ENCODE measurements at regions not wholly inside any gene's neighbourhood (a gene's known extent, or its start where the extent isn't known, plus 50 kb on each side); places are given as distances from the start of the nearest gene placed in this dataset.

GRCh38 chr2:59302683-59303082, 1061.6 kb upstream of the FANCL start:
- no peak for DNase-seq (ENCODE audit: low read depth in 2 of 3, low spot score in 1 of 3)

DNA sequence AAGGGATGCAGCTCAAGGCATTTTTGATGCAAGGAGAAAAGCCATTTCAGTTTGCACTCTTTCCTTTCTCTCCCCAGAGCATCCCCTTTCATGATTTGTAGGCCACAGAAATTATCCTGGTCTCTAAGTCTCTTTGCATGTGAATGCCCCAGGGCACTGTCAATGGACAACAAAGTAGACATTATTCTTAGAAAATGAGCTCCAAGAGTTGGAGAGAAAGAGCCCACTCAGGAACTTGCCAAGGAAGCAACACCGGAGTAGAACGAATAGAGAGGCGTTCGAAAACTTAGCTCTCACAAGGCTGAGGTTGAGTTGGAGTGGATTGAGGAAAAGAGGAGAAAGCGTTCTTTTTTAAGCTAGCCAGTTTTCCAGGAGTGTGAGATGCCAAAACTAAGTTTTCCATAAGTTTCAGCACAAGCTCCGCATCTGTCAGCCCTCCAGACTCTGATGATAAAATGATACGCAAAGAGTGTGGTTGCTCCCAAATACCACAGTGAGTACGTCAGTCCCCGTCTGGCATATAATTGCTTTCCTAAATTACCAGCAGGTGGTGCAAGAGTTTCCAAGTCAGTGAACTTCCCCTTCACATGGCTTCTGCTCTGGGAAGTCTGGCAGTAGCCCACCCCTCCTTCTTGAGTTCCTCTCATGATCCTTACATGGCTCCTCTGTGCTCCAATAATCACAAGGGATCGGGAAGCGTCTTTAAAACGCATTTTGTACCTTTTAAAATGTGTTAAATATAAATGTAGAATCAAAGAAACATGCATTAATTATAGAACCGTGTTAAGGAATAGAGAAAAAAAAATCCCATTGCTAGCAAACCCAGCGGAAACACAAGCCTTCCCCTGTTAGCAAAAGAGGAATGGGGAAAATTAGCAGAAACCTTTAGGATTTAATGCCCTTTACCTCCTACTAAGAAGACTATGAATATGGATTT, 1060.6 kb upstream of the FANCL start:
- peak in 1 of 3 donors; percentile 15 for DNase-seq (ENCODE audit: low read depth in 2 of 3, low spot score in 1 of 3)

DNA sequence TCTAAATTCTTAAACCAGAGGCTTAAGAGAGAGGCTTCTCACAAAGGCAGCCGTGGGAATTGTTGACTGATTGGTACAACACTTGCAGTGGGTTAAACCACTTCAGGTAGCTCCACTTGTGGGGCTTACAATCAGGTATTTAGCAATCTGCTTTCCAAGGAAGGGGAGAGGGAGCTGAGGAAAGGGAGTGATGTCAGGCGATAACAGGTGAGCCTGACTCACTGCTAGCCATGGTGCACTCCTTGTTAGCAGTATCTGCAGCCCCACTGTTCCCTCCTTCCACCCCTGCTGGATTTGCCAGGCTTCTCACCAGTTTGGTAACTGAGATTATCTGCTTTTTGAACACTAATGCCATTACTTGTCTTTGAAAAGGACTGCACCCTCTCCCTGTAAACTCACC, 1056.7 kb upstream of the FANCL start:
- DNase-seq (ENCODE audit: low read depth in 2 of 3, low spot score in 1 of 3), result no peak

- DNase-seq (ENCODE audit: low read depth in 2 of 3, low spot score in 1 of 3), result no peak
These were observed 1055.2 kb upstream of the FANCL start for GRCh38 chr2:59296279-59296678.

- no peak for DNase-seq (ENCODE audit: low read depth in 2 of 3, low spot score in 1 of 3)
These were observed 1054.5 kb upstream of the FANCL start for GRCh38 chr2:59295524-59296162.

- DNase-seq (ENCODE audit: low read depth in 2 of 3, low spot score in 1 of 3), result no peak
These were observed 1047.6 kb upstream of the FANCL start for GRCh38 chr2:59288771-59289170.

DNA sequence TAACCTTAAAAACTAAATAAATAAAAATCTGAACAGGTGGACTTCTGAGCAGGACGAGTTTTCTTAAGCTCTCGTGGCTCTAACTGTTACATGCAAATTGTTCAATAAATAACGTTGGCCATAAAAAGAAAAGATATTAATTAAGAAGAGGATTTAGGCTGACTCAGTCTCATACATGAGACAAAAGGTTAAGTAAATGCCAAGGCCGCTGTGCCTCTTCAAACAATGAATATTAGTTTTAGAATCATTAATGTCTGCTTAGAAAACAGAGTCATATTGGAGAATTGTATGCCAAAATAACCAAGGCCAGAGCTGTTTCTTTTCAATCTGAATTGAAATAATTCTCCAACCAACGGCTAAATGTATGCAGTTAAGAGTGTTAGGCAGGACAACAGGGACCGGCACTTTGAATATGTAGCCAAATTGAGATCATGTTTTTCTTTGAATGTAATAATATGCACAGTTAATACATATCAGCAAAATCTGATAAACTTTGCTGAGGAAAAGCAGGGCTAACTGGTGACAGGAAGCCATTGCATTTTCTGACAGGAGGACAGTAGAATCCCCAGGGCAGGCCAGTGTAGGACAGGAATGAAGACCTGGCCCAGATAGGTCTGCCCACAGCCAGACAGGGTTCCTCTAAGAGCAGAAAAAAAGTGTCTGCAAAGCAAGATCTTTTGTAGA, 1041.4 kb upstream of the FANCL start:
- no peak for DNase-seq (ENCODE audit: low read depth in 2 of 3, low spot score in 1 of 3)

- no peak for DNase-seq (ENCODE audit: low read depth in 2 of 3, low spot score in 1 of 3)
These were observed 1036.5 kb upstream of the FANCL start for GRCh38 chr2:59277671-59278070.

GRCh38 chr2:59276917-59277316, 1035.8 kb upstream of the FANCL start:
- no peak for DNase-seq (ENCODE audit: low read depth in 2 of 3, low spot score in 1 of 3)

DNA sequence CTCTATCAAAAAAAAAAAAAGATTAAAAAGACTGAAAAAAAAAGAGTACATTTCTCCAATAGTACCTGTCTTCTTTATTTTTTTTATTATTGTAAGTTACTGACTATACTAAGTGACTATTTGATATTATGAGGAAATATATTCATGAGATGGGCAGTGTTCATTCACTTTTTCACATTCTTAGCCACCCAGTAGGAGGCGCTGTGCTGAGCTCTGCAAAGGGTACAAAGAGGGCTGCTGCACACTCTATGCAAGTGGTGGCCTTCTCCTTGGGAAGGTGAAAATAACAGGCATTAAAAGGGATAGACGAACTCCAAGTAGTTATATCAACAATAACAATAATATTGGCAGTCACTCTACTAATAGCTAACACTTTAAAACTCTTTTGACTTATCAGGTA, 1034.9 kb upstream of the FANCL start:
- no peak for DNase-seq (ENCODE audit: low read depth in 2 of 3, low spot score in 1 of 3)

- no peak for DNase-seq (ENCODE audit: low read depth in 2 of 3, low spot score in 1 of 3)
These were observed 1025.3 kb upstream of the FANCL start for GRCh38 chr2:59266453-59266852.

DNA sequence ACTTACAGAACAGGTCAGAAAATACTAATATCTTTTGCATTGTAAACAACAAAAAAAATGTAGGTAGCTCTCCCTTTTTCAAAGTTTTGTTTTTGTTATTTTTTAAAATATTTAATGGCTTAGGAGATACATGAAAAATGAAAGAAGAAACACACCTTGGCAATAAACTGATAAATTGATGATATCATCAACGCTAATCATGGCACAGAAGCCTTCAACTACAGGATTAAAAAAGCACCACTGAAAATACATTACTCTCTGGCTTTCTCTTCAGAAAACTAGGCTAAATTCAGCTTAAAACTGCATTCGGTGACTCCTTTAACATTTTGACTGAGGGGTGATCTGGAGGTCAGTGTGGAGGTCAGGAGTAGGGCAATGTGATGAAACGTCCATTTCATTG, 1018.8 kb upstream of the FANCL start:
- no peak for DNase-seq (ENCODE audit: low read depth in 2 of 3, low spot score in 1 of 3)

- DNase-seq (ENCODE audit: low read depth in 2 of 3, low spot score in 1 of 3), result no peak
These were observed 1015.2 kb upstream of the FANCL start for GRCh38 chr2:59256290-59256689.

- DNase-seq (ENCODE audit: low read depth in 2 of 3, low spot score in 1 of 3), result no peak
These were observed 1013.2 kb upstream of the FANCL start for GRCh38 chr2:59254279-59254678.

GRCh38 chr2:59250307-59250677, 1009.2 kb upstream of the FANCL start:
- no peak for DNase-seq (ENCODE audit: low read depth in 2 of 3, low spot score in 1 of 3)

DNA sequence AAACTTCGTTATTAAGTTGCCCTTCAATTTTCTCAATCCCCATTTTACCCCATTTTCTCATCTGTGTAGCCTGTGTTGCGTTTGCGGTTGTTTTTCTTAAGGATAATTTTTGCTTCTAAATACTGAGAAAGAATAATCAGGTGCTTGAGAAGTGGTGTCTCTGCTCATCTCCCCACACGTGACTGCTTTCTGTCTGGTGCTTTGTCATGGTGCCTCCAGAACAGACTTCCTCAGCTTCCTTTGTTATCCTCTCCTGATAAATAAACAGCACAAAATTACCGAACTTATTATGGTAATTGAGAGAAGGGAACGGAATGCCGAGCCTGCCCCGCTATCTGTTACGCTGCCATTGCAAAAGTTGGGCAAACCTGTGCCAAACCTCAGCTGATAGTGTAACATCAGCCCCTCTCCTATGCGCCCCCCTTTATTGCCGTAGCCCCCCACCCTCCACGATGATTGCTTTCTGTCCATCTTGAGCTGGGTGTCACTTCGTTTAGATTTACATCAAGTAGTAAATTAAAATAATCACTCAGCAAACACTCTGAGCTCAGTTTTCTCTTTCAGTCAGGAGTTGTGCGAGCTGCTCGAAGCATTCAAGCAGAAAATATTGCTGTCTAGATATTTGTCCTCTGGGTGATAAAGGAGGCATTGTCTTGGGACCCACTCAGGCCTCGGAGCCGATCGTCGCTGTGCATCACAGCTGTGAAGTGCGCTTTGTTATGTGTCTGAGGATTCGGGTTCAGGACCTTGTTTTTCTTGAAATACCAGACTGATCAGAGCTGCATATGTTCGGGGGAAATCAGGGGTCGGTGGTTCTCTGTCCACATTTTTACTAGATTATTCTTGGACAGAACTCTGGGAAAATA, 1008.5 kb upstream of the FANCL start:
- DNase-seq (ENCODE audit: low read depth in 2 of 3, low spot score in 1 of 3), result no peak

DNA sequence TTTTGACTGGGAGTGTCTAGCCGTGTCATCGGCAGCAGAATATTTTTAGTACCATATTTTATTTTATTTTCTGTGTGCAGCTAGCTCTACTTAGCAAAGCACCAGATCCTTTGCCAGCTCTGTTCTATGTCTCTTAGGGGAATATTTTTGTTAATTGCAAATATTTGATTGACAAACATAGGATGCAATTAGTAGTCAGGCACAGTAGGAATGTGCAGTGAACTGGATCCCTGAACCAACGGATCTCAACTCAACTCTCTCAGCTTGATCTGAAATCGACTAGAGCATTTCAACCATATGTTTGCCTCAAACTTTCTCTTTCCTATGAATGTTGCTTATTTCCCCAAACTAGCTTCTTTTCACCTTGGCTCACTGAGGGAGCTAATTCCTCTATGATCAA, 998.0 kb upstream of the FANCL start:
- DNase-seq (ENCODE audit: low read depth in 2 of 3, low spot score in 1 of 3), result no peak

- DNase-seq (ENCODE audit: low read depth in 2 of 3, low spot score in 1 of 3), result no peak
These were observed 996.2 kb upstream of the FANCL start for GRCh38 chr2:59237311-59237710.

DNA sequence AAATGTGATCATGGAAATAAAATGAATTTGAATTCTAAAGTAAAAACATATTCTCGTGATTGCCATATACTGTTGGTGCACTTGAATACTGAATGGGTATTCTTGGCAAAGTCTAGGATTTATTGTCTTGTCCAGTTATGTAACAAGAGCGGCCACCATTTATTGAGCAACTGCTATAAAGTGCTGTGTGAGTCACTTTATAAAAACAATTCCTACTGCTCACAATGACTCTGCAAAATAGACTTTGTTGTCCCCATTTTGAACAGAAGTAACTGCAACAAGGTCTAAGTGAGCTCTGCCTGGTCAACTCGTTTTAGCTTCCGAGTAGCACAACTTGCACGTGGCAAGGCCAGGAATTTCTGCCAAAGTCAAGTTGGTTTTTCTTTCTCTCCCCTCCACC, 995.6 kb upstream of the FANCL start:
- no peak for DNase-seq (ENCODE audit: low read depth in 2 of 3, low spot score in 1 of 3)

- no peak for DNase-seq (ENCODE audit: low read depth in 2 of 3, low spot score in 1 of 3)
These were observed 992.8 kb upstream of the FANCL start for GRCh38 chr2:59233920-59234319.

DNA sequence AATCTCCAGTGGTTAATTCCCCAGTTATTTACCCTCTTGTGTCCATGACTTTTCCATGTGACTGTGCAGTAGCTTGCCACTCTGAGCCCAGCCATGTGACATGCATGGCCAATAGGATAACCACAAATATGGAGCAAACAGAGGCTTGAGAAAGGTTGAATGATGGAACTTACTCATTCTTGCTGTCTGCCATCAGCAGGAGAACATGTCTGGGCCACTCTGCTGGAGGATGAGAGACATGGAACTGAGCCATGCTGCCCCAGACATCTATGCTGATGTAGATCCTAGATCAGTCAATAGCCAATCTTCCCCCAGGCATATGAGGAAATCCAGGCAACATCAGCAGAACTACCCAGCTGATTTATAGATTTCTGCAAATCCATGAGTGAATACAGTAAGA, 992.3 kb upstream of the FANCL start:
- no peak for DNase-seq (ENCODE audit: low read depth in 2 of 3, low spot score in 1 of 3)
